ENCODE measurements at regions not wholly inside any gene's neighbourhood (a gene's known extent, or its start where the extent isn't known, plus 50 kb on each side); places are given as distances from the start of the nearest gene placed in this dataset.

GRCh38 chr1:14545422-14546025 is 53.0 kb upstream of the KAZN start:
- no peak for FAIRE-seq

- FAIRE-seq = no peak
Measured at GRCh38 chr1:14546416-14546815, 52.1 kb upstream of the KAZN start.
